Neural cell (in vitro differentiated cells): ENCODE measurements at regions not wholly inside any gene's neighbourhood (a gene's known extent, or its start where the extent isn't known, plus 50 kb on each side); places are given as distances from the start of the nearest gene placed in this dataset.

ENCODE experiments used
- H2AFZ ChIP-seq: fragments of 200-600, 300-800 bp; sonication (generic), shearing (Covaris generic); 2 replicates; pipeline ENCODE4 v1.6.0; 2014; ENCODE audit warnings: low read depth, mild to moderate bottlenecking, antibody characterized with exemption, low read length, moderate library complexity
- H3F3A ChIP-seq: fragments of 200-600 bp; shearing (Covaris generic); 2 replicates; pipeline ENCODE4 v1.6.1; 2016; ENCODE audit warnings: mild to moderate bottlenecking, moderate library complexity, mixed read lengths, antibody characterized with exemption, low read length; ENCODE audit not compliant: insufficient read depth, poor library complexity, severe bottlenecking
- H3K27ac ChIP-seq: fragments of 200-600, 300-800 bp; sonication (generic), shearing (Covaris generic); 2 replicates; pipeline ENCODE4 v1.5.1; 2014; ENCODE audit warnings: mild to moderate bottlenecking, low read length, moderate library complexity
- H3K27me3 ChIP-seq: fragments of 300-800, 200-600 bp; sonication (generic), shearing (Covaris generic); 2 replicates; pipeline ENCODE4 v1.6.0; 2014; ENCODE audit warnings: mild to moderate bottlenecking, low read depth, low read length, moderate library complexity; ENCODE audit not compliant: insufficient read depth
- H3K36me3 ChIP-seq: fragments of 300-800, 200-600 bp; sonication (generic), shearing (Covaris generic); 2 replicates; pipeline ENCODE4 v1.5.1; 2014; ENCODE audit warnings: mild to moderate bottlenecking, antibody characterized with exemption, low read length, moderate library complexity; ENCODE audit not compliant: insufficient read depth
- H3K4me2 ChIP-seq: fragments of 300-800, 200-600 bp; sonication (generic), shearing (Covaris generic); 2 replicates; pipeline ENCODE4 v1.6.0; 2014; ENCODE audit warnings: mild to moderate bottlenecking, low read length
- H3K4me3 ChIP-seq: fragments of 300-800, 200-600 bp; sonication (generic), shearing (Covaris generic); 2 replicates; pipeline ENCODE4 v1.5.1; 2014; ENCODE audit warnings: mild to moderate bottlenecking, low read length, moderate library complexity
- H3K79me2 ChIP-seq: fragments of 200-600 bp; shearing (Covaris generic); replicated peaks from 2 replicates; pipeline ENCODE4 v1.6.0; 2014; ENCODE audit warnings: mild to moderate bottlenecking, low read length, moderate library complexity; ENCODE audit not compliant: insufficient read depth
- H3K9ac ChIP-seq: fragments of 300-800, 200-600 bp; sonication (generic), shearing (Covaris generic); 2 replicates; pipeline ENCODE4 v1.6.1; 2016; ENCODE audit warnings: mild to moderate bottlenecking, low read length, mixed read lengths
- H3K9me2 ChIP-seq: fragments of 200-600 bp; shearing (Covaris generic); 2 replicates; pipeline ENCODE4 v1.6.1; 2016; ENCODE audit warnings: mild to moderate bottlenecking, low read length, mixed read lengths; ENCODE audit not compliant: insufficient read depth
- H3K9me3 ChIP-seq: fragments of 200-600, 300-800 bp; sonication (generic), shearing (Covaris generic); 2 replicates; pipeline ENCODE4 v1.6.1; 2016; ENCODE audit warnings: mild to moderate bottlenecking, mixed run types, low read length, moderate library complexity, mixed read lengths
- H4K20me1 ChIP-seq: fragments of 200-600 bp; shearing (Covaris generic); 2 replicates; pipeline ENCODE4 v1.6.1; 2016; ENCODE audit warnings: mild to moderate bottlenecking, mixed run types; ENCODE audit not compliant: insufficient read depth
- CTCF ChIP-seq: fragments of 450-650 bp; IDR thresholded peaks from 2 replicates; pipeline ENCODE4 v1.5.1; 2014; ENCODE audit warnings: antibody characterized with exemption, mild to moderate bottlenecking, moderate library complexity; ENCODE audit not compliant: poor library complexity, severe bottlenecking
- EP300 ChIP-seq: fragments of 450-650 bp; conservative IDR thresholded peaks from 2 replicates; pipeline ENCODE4 v1.6.1; 2014; ENCODE audit warnings: antibody characterized with exemption, mild to moderate bottlenecking, moderate library complexity; ENCODE audit not compliant: poor library complexity, severe bottlenecking
- EZH2 ChIP-seq: fragments of 200-600, 300-800 bp; shearing (Covaris generic), sonication (generic); IDR thresholded peaks from 2 replicates; pipeline ENCODE4 v1.6.1; 2014; ENCODE audit warnings: antibody characterized with exemption, low read length, borderline replicate concordance, mild to moderate bottlenecking; ENCODE audit not compliant: insufficient read depth, poor library complexity, severe bottlenecking
- MXI1 ChIP-seq: fragments of 450-650 bp; conservative IDR thresholded peaks from 2 replicates; pipeline ENCODE4 v1.6.1; 2014; ENCODE audit warnings: antibody characterized with exemption, mild to moderate bottlenecking; ENCODE audit not compliant: poor library complexity, severe bottlenecking
- POLR2AphosphoS5 ChIP-seq: IDR thresholded peaks from 2 replicates; pipeline ENCODE4 v1.6.1; 2012
- RAD21 ChIP-seq: fragments of 450-650 bp; conservative IDR thresholded peaks from 2 replicates; pipeline ENCODE4 v1.6.1; 2014; ENCODE audit warnings: antibody characterized with exemption, mild to moderate bottlenecking, moderate library complexity
- SMC3 ChIP-seq: fragments of 450-650 bp; conservative IDR thresholded peaks from 2 replicates; pipeline ENCODE4 v1.6.1; 2014; ENCODE audit warnings: antibody characterized with exemption, mild to moderate bottlenecking, moderate library complexity; ENCODE audit not compliant: poor library complexity
- TAF1 ChIP-seq: IDR thresholded peaks from 2 replicates; pipeline ENCODE4 v1.6.1; 2012; ENCODE audit warnings: low read depth
- TF ChIP-seq, protein P1 (sequence below): IDR thresholded peaks from 2 replicates; pipeline ENCODE4 v1.6.1; 2012; ENCODE audit warnings: borderline replicate concordance

GRCh38 chr15:69962561-69962960 lies 135.2 kb downstream of the TLE3 start:
- Histone ChIP-seq H3K4me3 (no peak overlapping the region), H3K4me2 (no peak overlapping the region), H4K20me1 (no peaks in the 10 kb centered on the region), H2AFZ (no peak overlapping the region), H3K9me2 (no peaks in the 10 kb centered on the region), H3K27ac (no peak overlapping the region), H3K36me3 (no peaks in the 10 kb centered on the region), H3K9ac (no peak overlapping the region), H3K9me3 (no peaks in the 10 kb centered on the region), H3K79me2 (no peaks in the 10 kb centered on the region), H3F3A (no peaks in the 10 kb centered on the region), H3K27me3 (no peaks in the 10 kb centered on the region)
- TF ChIP-seq MXI1, result no peak
- TF ChIP-seq TAF1, result no peak
- TF ChIP-seq SMC3, result no peak
- TF ChIP-seq CTCF, result no peak
- TF ChIP-seq RAD21, result no peak
- TF ChIP-seq, protein P1, sequence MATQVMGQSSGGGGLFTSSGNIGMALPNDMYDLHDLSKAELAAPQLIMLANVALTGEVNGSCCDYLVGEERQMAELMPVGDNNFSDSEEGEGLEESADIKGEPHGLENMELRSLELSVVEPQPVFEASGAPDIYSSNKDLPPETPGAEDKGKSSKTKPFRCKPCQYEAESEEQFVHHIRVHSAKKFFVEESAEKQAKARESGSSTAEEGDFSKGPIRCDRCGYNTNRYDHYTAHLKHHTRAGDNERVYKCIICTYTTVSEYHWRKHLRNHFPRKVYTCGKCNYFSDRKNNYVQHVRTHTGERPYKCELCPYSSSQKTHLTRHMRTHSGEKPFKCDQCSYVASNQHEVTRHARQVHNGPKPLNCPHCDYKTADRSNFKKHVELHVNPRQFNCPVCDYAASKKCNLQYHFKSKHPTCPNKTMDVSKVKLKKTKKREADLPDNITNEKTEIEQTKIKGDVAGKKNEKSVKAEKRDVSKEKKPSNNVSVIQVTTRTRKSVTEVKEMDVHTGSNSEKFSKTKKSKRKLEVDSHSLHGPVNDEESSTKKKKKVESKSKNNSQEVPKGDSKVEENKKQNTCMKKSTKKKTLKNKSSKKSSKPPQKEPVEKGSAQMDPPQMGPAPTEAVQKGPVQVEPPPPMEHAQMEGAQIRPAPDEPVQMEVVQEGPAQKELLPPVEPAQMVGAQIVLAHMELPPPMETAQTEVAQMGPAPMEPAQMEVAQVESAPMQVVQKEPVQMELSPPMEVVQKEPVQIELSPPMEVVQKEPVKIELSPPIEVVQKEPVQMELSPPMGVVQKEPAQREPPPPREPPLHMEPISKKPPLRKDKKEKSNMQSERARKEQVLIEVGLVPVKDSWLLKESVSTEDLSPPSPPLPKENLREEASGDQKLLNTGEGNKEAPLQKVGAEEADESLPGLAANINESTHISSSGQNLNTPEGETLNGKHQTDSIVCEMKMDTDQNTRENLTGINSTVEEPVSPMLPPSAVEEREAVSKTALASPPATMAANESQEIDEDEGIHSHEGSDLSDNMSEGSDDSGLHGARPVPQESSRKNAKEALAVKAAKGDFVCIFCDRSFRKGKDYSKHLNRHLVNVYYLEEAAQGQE, result no peak
- TF ChIP-seq EP300, result no peak
- no peak for TF ChIP-seq POLR2AphosphoS5
- TF ChIP-seq EZH2, result no peak

GRCh38 chr15:69963385-69963784 lies 134.3 kb downstream of the TLE3 start:
- Histone ChIP-seq H3K9ac (no peak overlapping the region), H3K4me3 (no peak overlapping the region), H3K9me2 (no peaks in the 10 kb centered on the region), H3K79me2 (no peaks in the 10 kb centered on the region), H2AFZ (no peak overlapping the region), H3K27ac (no peak overlapping the region), H3K4me2 (no peak overlapping the region), H4K20me1 (no peaks in the 10 kb centered on the region), H3F3A (no peaks in the 10 kb centered on the region), H3K9me3 (no peaks in the 10 kb centered on the region), H3K36me3 (no peaks in the 10 kb centered on the region), H3K27me3 (no peaks in the 10 kb centered on the region)
- TF ChIP-seq TAF1 (no peak), MXI1 (no peak), EP300 (no peak), EZH2 (no peak), RAD21 (no peak), SMC3 (no peak), CTCF (no peak)
- TF ChIP-seq, protein P1, result no peak
